WTC11 (cell line): ENCODE measurements at regions not wholly inside any gene's neighbourhood (a gene's known extent, or its start where the extent isn't known, plus 50 kb on each side); places are given as distances from the start of the nearest gene placed in this dataset.

Experiments used
- ATAC-seq: fragments of 200-7000 bp; cut with Tn5 transposase; 2 replicates; pipeline ENCODE4 v1.10.0; 2021; ENCODE audit warnings: mild to moderate bottlenecking, moderate library complexity
- CTCF ChIA-PET: fragments of 300-600 bp; sonication (Branson Sonifier 250); formaldehyde crosslinking; loops from one replicate; lab custom pipeline; 2021; ENCODE audit warnings: antibody characterized with exemption; lab: Charles Lee
- POLR2A ChIA-PET: fragments of 350-600 bp; sonication (Branson Sonifier 250); formaldehyde crosslinking; loops from one replicate; lab custom pipeline; 2021; ENCODE audit warnings: antibody characterized with exemption; lab: Charles Lee
- DNase-seq: peaks from one replicate; pipeline ENCODE4 v3.0.0; 2021; ENCODE audit warnings: low spot score
- H3K27ac Mint-ChIP-seq: 2 replicates; pipeline ENCODE4 v1.8.0; 2021; ENCODE audit warnings: mixed read lengths
- H3K27me3 Mint-ChIP-seq: 2 replicates; pipeline ENCODE4 v1.8.0; 2021; ENCODE audit warnings: low read depth, mild to moderate bottlenecking, moderate library complexity, mixed read lengths
- H3K36me3 Mint-ChIP-seq: 2 replicates; pipeline ENCODE4 v1.8.0; 2021; ENCODE audit warnings: mixed read lengths
- H3K4me1 Mint-ChIP-seq: 2 replicates; pipeline ENCODE4 v1.8.0; 2022; ENCODE audit warnings: mixed read lengths
- H3K4me3 Mint-ChIP-seq: 2 replicates; pipeline ENCODE4 v1.8.0; 2021; ENCODE audit warnings: mild to moderate bottlenecking, moderate library complexity, mixed read lengths
- H3K9me3 Mint-ChIP-seq: 2 replicates; pipeline ENCODE4 v1.8.0; 2021; ENCODE audit warnings: mixed read lengths
- ATF1 ChIP-seq: sonication (generic); formaldehyde crosslinking; IDR thresholded peaks from 2 replicates; pipeline ENCODE4 v1.8.1; 2023; ENCODE audit warnings: mild to moderate bottlenecking, moderate library complexity, missing genetic modification reagents
- ATF3 ChIP-seq: sonication (generic); formaldehyde crosslinking; conservative IDR thresholded peaks from 2 replicates; pipeline ENCODE4 v1.8.1; 2022; ENCODE audit warnings: mild to moderate bottlenecking, missing genetic modification reagents
- CTCF ChIP-seq: fragments of 200-600 bp; IDR thresholded peaks from 2 replicates; pipeline ENCODE4 v1.8.0; 2022; ENCODE audit warnings: antibody characterized with exemption
- E2F1 ChIP-seq: sonication (generic); formaldehyde crosslinking; IDR thresholded peaks from 2 replicates; pipeline ENCODE4 v1.8.0; 2022; ENCODE audit warnings: mild to moderate bottlenecking, missing genetic modification reagents
- E2F4 ChIP-seq: sonication (generic); formaldehyde crosslinking; IDR thresholded peaks from 2 replicates; pipeline ENCODE4 v1.8.1; 2022; ENCODE audit warnings: low read depth, mild to moderate bottlenecking, moderate library complexity, missing genetic modification reagents, borderline replicate concordance
- ETV6 ChIP-seq: sonication (generic); formaldehyde crosslinking; IDR thresholded peaks from 2 replicates; pipeline ENCODE4 v1.8.1; 2022; ENCODE audit warnings: mild to moderate bottlenecking, missing genetic modification reagents
- GABPB1 ChIP-seq: sonication (generic); formaldehyde crosslinking; IDR thresholded peaks from 2 replicates; pipeline ENCODE4 v1.8.1; 2023; ENCODE audit warnings: mild to moderate bottlenecking, missing genetic modification reagents
- GTF2I ChIP-seq: fragments of 250-450 bp; sonication (Bioruptor Pico); conservative IDR thresholded peaks from 2 replicates; pipeline ENCODE4 v1.4.0; 2021; ENCODE audit warnings: mild to moderate bottlenecking
- IRF2 ChIP-seq: sonication (generic); formaldehyde crosslinking; IDR thresholded peaks from 2 replicates; pipeline ENCODE4 v1.8.0; 2022; ENCODE audit warnings: low read depth, missing genetic modification reagents, borderline replicate concordance
- NFATC4 ChIP-seq: fragments of 250-450 bp; sonication (Bioruptor Pico); IDR thresholded peaks from 2 replicates; pipeline ENCODE4 v1.9.0; 2021; ENCODE audit warnings: mild to moderate bottlenecking
- SMAD3 ChIP-seq: sonication (generic); formaldehyde crosslinking; IDR thresholded peaks from 2 replicates; pipeline ENCODE4 v1.8.0; 2022; ENCODE audit warnings: missing genetic modification reagents, mild to moderate bottlenecking, borderline replicate concordance
- STAT6 ChIP-seq: sonication (generic); formaldehyde crosslinking; conservative IDR thresholded peaks from 2 replicates; pipeline ENCODE4 v1.8.1; 2023; ENCODE audit warnings: mild to moderate bottlenecking, low read depth, missing genetic modification reagents, moderate library complexity
- TP53 ChIP-seq: sonication (generic); formaldehyde crosslinking; IDR thresholded peaks from 2 replicates; pipeline ENCODE4 v1.8.1; 2023; ENCODE audit warnings: mild to moderate bottlenecking, missing genetic modification reagents
- ZMAT4 ChIP-seq: fragments of 250-450 bp; sonication (Bioruptor Pico); IDR thresholded peaks from 2 replicates; pipeline ENCODE4 v1.9.0; 2021; ENCODE audit warnings: mild to moderate bottlenecking
- ZNF281 ChIP-seq: sonication (generic); formaldehyde crosslinking; IDR thresholded peaks from 2 replicates; pipeline ENCODE4 v1.8.0; 2023; ENCODE audit warnings: mild to moderate bottlenecking, missing genetic modification reagents
- ZNF423 ChIP-seq: fragments of 250-450 bp; sonication (Bioruptor Pico); IDR thresholded peaks from 2 replicates; pipeline ENCODE4 v2.1.2; 2022; ENCODE audit warnings: mild to moderate bottlenecking, moderate library complexity
- ZNF512 ChIP-seq: sonication (generic); formaldehyde crosslinking; IDR thresholded peaks from 2 replicates; pipeline ENCODE4 v1.8.1; 2022; ENCODE audit warnings: missing genetic modification reagents, borderline replicate concordance
- ZNF671 ChIP-seq: fragments of 250-450 bp; sonication (Bioruptor Pico); IDR thresholded peaks from 2 replicates; pipeline ENCODE4 v1.8.0; 2021; ENCODE audit warnings: mild to moderate bottlenecking

GRCh38 chr1:29991025-29991424 is 732.4 kb downstream of the MATN1 start:
- DNase-seq (peak; percentile 78), ATAC-seq (peak; percentile 96)
- H3K9me3 Mint-ChIP-seq = peaks cover 29% of the 10 kb centered on the region
- no peak overlapping the region for H3K27ac Mint-ChIP-seq
- ChIA-PET POLR2A (no interaction called here), CTCF (interaction anchor here (0.9 to 1.5 kb wide), 4 partner anchors 10 to 120 kb away, joined by 3 to 4 read pairs (median 3); no protein-coding TSS in a partner anchor)
- peaks cover 13% of the 10 kb centered on the region for H3K36me3 Mint-ChIP-seq
- H3K27me3 Mint-ChIP-seq = peaks cover 6% of the 10 kb centered on the region
- peaks cover 24% of the 10 kb centered on the region for H3K4me1 Mint-ChIP-seq
- peak overlapping the region; percentile 50 for H3K4me3 Mint-ChIP-seq
- no peak for TF ChIP-seq ATF3 (CRISPR knock-in tag)

- ChIA-PET CTCF (interaction anchor here (0.9 to 1.5 kb wide), 4 partner anchors 11 to 121 kb away, joined by 3 to 4 read pairs (median 3); no protein-coding TSS in a partner anchor), POLR2A (no interaction called here)
- no peak overlapping the region for H3K27ac Mint-ChIP-seq
- TF ChIP-seq ATF3 (CRISPR knock-in tag) = no peak
- no peak for TF ChIP-seq SMAD3
- no peak for TF ChIP-seq ZNF281 (CRISPR knock-in tag)
- no peak for TF ChIP-seq IRF2 (CRISPR knock-in tag)
- TF ChIP-seq NFATC4 (CRISPR knock-in tag) = no peak
- TF ChIP-seq ZNF671 (CRISPR knock-in tag) = no peak
- no peak for TF ChIP-seq ZMAT4 (CRISPR knock-in tag)
- no peak for TF ChIP-seq ETV6 (CRISPR knock-in tag)
- no peak for TF ChIP-seq ATF1
- no peak for TF ChIP-seq GTF2I (CRISPR knock-in tag)
- no peak for TF ChIP-seq ZNF512 (CRISPR knock-in tag)
- TF ChIP-seq, all 79 proteins: peak for 0
- Mint-ChIP-seq H3K4me3 (no peak overlapping the region), H3K9me3 (peaks cover 23% of the 10 kb centered on the region), H3K36me3 (peaks cover 13% of the 10 kb centered on the region), H3K4me1 (peaks cover 24% of the 10 kb centered on the region), H3K27me3 (peaks cover 6% of the 10 kb centered on the region)
- ATAC-seq (no peak), DNase-seq (no peak)
These were observed 733.1 kb downstream of the MATN1 start for GRCh38 chr1:29990304-29990703.

GRCh38 chr1:29986986-29987385 is 736.4 kb downstream of the MATN1 start:
- POLR2A ChIA-PET = no interaction called here
- Mint-ChIP-seq H3K4me1 (peaks cover 41% of the 10 kb centered on the region), H3K9me3 (peaks cover 19% of the 10 kb centered on the region), H3K27me3 (peaks cover 6% of the 10 kb centered on the region), H3K27ac (no peak overlapping the region), H3K36me3 (0 out of 2 replicates have a peak, but pooled peaks cover 3% of the 10 kb centered on the region), H3K4me3 (no peak overlapping the region)
- no peak for DNase-seq
- CTCF ChIA-PET = interaction anchor here (0.7 to 1.2 kb wide), 3 partner anchors 85 to 793 kb away, joined by 3 to 4 read pairs (median 3); no protein-coding TSS in a partner anchor
- ATAC-seq = peak; percentile 79
- TF ChIP-seq E2F1 (CRISPR knock-in tag) = no peak
- no peak for TF ChIP-seq STAT6
- no peak for TF ChIP-seq ATF1
- TF ChIP-seq E2F4 (CRISPR knock-in tag) = no peak
- TF ChIP-seq CTCF = no peak
- no peak for TF ChIP-seq GABPB1 (CRISPR knock-in tag)
- TF ChIP-seq TP53 (CRISPR knock-in tag) = no peak
- no peak for TF ChIP-seq ZNF423 (CRISPR knock-in tag)
